KMS-11 (cell line): ENCODE measurements at regions not wholly inside any gene's neighbourhood (a gene's known extent, or its start where the extent isn't known, plus 50 kb on each side); places are given as distances from the start of the nearest gene placed in this dataset.

Experiments used
- H2AFZ ChIP-seq: fragments of 200-600 bp; sonication (generic); 2 replicates; pipeline ENCODE4 v1.6.1; 2016; ENCODE audit warnings: antibody characterized with exemption, mixed run types, low read depth
- H3K27ac ChIP-seq: fragments of 200-600 bp; sonication (generic); 2 replicates; pipeline ENCODE4 v1.6.1; 2016; ENCODE audit warnings: mild to moderate bottlenecking, mixed run types
- H3K27me3 ChIP-seq: fragments of 200-600 bp; sonication (generic); 2 replicates; pipeline ENCODE4 v1.6.1; 2017; ENCODE audit warnings: mild to moderate bottlenecking, low read depth, mixed run types, moderate library complexity; ENCODE audit not compliant: insufficient read depth
- H3K36me3 ChIP-seq: fragments of 200-600 bp; sonication (generic); 2 replicates; pipeline ENCODE4 v1.6.1; 2017; ENCODE audit warnings: mild to moderate bottlenecking, mixed run types; ENCODE audit not compliant: insufficient read depth
- H3K4me1 ChIP-seq: fragments of 200-600 bp; sonication (generic); 2 replicates; pipeline ENCODE4 v1.6.1; 2016; ENCODE audit warnings: mild to moderate bottlenecking, low read depth, mixed run types; ENCODE audit not compliant: poor library complexity, severe bottlenecking
- H3K4me2 ChIP-seq: fragments of 200-600 bp; sonication (generic); 2 replicates; pipeline ENCODE4 v1.7.0; 2016; ENCODE audit warnings: mild to moderate bottlenecking, mixed run types
- H3K4me3 ChIP-seq: fragments of 200-600 bp; sonication (generic); IDR thresholded peaks from 2 replicates; pipeline ENCODE4 v1.6.1; 2017; ENCODE audit warnings: low read depth, low read length, mixed read lengths; ENCODE audit not compliant: insufficient read depth
- H3K79me2 ChIP-seq: fragments of 200-600 bp; sonication (generic); 2 replicates; pipeline ENCODE4 v1.6.1; 2016; ENCODE audit warnings: low read depth, mixed run types; ENCODE audit not compliant: insufficient read depth
- H3K9ac ChIP-seq: fragments of 200-600 bp; sonication (generic); 2 replicates; pipeline ENCODE4 v1.6.1; 2016; ENCODE audit warnings: mild to moderate bottlenecking, mixed run types
- H4K20me1 ChIP-seq: fragments of 200-600 bp; sonication (generic); 2 replicates; pipeline ENCODE4 v1.6.1; 2016; ENCODE audit warnings: mild to moderate bottlenecking, mixed run types; ENCODE audit not compliant: insufficient read depth
- TF ChIP-seq, protein P1 (sequence below): fragments of 200-600 bp; sonication (generic); conservative IDR thresholded peaks from 2 replicates; pipeline ENCODE4 v1.6.1; 2017; ENCODE audit warnings: low read depth, mild to moderate bottlenecking, antibody characterized with exemption, low read length, moderate library complexity, mixed read lengths

DNA sequence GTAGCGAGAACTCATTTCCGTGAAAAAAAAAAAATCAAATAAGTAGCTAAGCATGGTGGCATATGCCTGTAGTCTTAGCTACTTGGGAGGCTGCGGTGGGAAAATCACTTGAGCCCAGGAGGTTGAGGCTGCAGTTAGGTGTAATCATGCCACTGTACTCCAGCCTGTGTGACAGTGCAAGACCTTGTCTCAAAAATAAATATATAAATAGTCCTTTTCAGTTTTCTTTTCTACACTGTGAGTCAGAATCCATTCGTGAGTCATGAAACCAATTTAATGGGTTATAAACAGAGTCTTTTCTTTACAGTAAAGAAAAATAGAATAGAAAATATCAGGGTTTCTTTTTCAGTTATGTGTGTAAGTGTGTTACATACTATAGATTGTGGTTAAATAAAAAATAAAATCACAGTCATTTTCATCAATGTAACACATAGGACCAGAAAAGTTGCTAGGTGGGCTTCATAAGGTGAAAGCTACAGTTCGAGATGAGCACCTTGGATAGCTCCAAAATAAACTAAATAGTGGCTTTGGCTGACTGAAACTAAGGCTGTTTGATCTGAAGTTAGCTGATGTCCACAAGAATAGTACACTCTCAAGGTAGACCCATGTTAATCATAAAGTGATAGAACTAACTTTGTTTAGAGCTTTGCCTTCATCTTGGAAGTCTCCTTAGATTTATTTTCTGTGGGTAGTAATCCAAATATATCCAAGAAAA, 781.1 kb downstream of the GATA3 start:
- no peaks in the 10 kb centered on the region for H3K27me3 ChIP-seq
- TF ChIP-seq, protein P1, sequence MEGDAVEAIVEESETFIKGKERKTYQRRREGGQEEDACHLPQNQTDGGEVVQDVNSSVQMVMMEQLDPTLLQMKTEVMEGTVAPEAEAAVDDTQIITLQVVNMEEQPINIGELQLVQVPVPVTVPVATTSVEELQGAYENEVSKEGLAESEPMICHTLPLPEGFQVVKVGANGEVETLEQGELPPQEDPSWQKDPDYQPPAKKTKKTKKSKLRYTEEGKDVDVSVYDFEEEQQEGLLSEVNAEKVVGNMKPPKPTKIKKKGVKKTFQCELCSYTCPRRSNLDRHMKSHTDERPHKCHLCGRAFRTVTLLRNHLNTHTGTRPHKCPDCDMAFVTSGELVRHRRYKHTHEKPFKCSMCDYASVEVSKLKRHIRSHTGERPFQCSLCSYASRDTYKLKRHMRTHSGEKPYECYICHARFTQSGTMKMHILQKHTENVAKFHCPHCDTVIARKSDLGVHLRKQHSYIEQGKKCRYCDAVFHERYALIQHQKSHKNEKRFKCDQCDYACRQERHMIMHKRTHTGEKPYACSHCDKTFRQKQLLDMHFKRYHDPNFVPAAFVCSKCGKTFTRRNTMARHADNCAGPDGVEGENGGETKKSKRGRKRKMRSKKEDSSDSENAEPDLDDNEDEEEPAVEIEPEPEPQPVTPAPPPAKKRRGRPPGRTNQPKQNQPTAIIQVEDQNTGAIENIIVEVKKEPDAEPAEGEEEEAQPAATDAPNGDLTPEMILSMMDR = no peak

GRCh38 chr10:8840356-8840755, 785.9 kb downstream of the GATA3 start:
- H2AFZ ChIP-seq = no peak overlapping the region
- no peaks in the 10 kb centered on the region for H3K4me1 ChIP-seq
- no peak overlapping the region for H3K9ac ChIP-seq
- no peaks in the 10 kb centered on the region for H3K27me3 ChIP-seq
- H3K4me2 ChIP-seq = no peak overlapping the region
- TF ChIP-seq, protein P1 = no peak
- H4K20me1 ChIP-seq = no peaks in the 10 kb centered on the region
- H3K4me3 ChIP-seq = no peak overlapping the region
- no peaks in the 10 kb centered on the region for H3K36me3 ChIP-seq
- H3K27ac ChIP-seq = no peak overlapping the region
- no peaks in the 10 kb centered on the region for H3K79me2 ChIP-seq

More for the DNA sequence above, 781.1 kb downstream of the GATA3 start:
- H3K79me2 ChIP-seq = no peaks in the 10 kb centered on the region
- no peak overlapping the region for H2AFZ ChIP-seq
- H3K9ac ChIP-seq = no peak overlapping the region
- no peaks in the 10 kb centered on the region for H3K4me1 ChIP-seq
- no peaks in the 10 kb centered on the region for H3K36me3 ChIP-seq
- no peak overlapping the region for H3K4me2 ChIP-seq
- H4K20me1 ChIP-seq = no peaks in the 10 kb centered on the region
- H3K4me3 ChIP-seq = no peak overlapping the region
- H3K27ac ChIP-seq = no peak overlapping the region

DNA sequence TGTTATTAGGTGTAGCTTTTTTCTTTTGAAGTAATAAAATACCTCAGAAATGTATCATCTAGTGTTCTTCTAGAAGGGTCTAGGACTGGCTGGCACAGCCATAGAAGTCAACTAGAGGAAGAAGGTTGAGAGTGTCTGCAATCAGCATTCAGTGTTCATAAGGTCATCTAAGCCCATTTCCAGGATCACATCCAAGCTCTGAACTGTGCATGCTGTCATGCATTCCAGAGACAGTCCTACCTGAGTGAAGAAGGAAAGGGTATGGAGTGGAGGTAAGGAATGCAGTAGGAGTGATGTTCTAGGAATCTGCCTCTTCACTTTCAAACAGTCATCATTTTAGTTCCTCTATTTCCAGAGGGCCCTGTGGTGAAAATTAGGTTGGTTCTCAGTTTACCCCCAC, 789.7 kb downstream of the GATA3 start:
- no peak overlapping the region for H3K27ac ChIP-seq
- no peaks in the 10 kb centered on the region for H3K27me3 ChIP-seq
- no peak overlapping the region for H3K4me3 ChIP-seq
- TF ChIP-seq, protein P1 = no peak
- H3K9ac ChIP-seq = no peak overlapping the region
- H3K79me2 ChIP-seq = no peaks in the 10 kb centered on the region
- no peaks in the 10 kb centered on the region for H3K4me1 ChIP-seq
- no peaks in the 10 kb centered on the region for H4K20me1 ChIP-seq
- no peaks in the 10 kb centered on the region; the same call in 1 of the 2 replicates for H3K36me3 ChIP-seq
- H2AFZ ChIP-seq = no peak overlapping the region
- no peak overlapping the region for H3K4me2 ChIP-seq

- no peaks in the 10 kb centered on the region for H3K4me1 ChIP-seq
- H3K9ac ChIP-seq = no peak overlapping the region
- H3K36me3 ChIP-seq = no peaks in the 10 kb centered on the region
- no peaks in the 10 kb centered on the region for H4K20me1 ChIP-seq
- H3K4me3 ChIP-seq = no peak overlapping the region
- no peak overlapping the region for H3K27ac ChIP-seq
- no peak overlapping the region for H3K4me2 ChIP-seq
- H3K27me3 ChIP-seq = no peaks in the 10 kb centered on the region
- no peak overlapping the region for H2AFZ ChIP-seq
- H3K79me2 ChIP-seq = no peaks in the 10 kb centered on the region
- TF ChIP-seq, protein P1 = no peak
Measured at GRCh38 chr10:8852546-8852945, 798.1 kb downstream of the GATA3 start.
